ENCODE measurements at regions not wholly inside any gene's neighbourhood (a gene's known extent, or its start where the extent isn't known, plus 50 kb on each side); places are given as distances from the start of the nearest gene placed in this dataset.

- no peak for TF ChIP-seq CTCF (IDR thresholded peaks at IDR 0.05)
- no peak for DNase-seq
- Histone ChIP-seq H3K27me3 (no peaks in the 10 kb centered on the region), H3K9ac (ENCODE audit: low read depth in 2 of 2, low read length in 2 of 2) (no peak overlapping the region), H3K9me3 (no peaks in the 10 kb centered on the region), H3K27ac (no peak overlapping the region), H3K36me3 (no peaks in the 10 kb centered on the region), H3K4me3 (no peak overlapping the region), H3K4me1 (no peaks in the 10 kb centered on the region)
- intact Hi-C loops (cut with DNase I): no loop called here
These were observed 531.4 kb downstream of the TMEM182 start for GRCh38 chr2:103293067-103293741.

- H3K9ac ChIP-seq (ENCODE audit: low read depth in 2 of 2, low read length in 2 of 2): no peak overlapping the region
- intact Hi-C loops (cut with DNase I): no loop called here
- no peaks in the 10 kb centered on the region for H3K36me3 ChIP-seq
- no peaks in the 10 kb centered on the region for H3K4me1 ChIP-seq
- no peak overlapping the region for H3K27ac ChIP-seq
- no peak for DNase-seq
- H3K4me3 ChIP-seq: no peak overlapping the region
- no peak for TF ChIP-seq CTCF (IDR thresholded peaks at IDR 0.05)
- H3K27me3 ChIP-seq: no peaks in the 10 kb centered on the region
- no peaks in the 10 kb centered on the region for H3K9me3 ChIP-seq
These were observed 531.9 kb downstream of the TMEM182 start for GRCh38 chr2:103293742-103294077.

GRCh38 chr2:103294420-103294819 lies 532.6 kb downstream of the TMEM182 start:
- TF ChIP-seq CTCF (IDR thresholded peaks at IDR 0.05): no peak
- Histone ChIP-seq H3K4me3 (no peak overlapping the region), H3K9ac (ENCODE audit: low read depth in 2 of 2, low read length in 2 of 2) (no peak overlapping the region), H3K27ac (no peak overlapping the region), H3K9me3 (no peaks in the 10 kb centered on the region), H3K36me3 (no peaks in the 10 kb centered on the region), H3K4me1 (no peaks in the 10 kb centered on the region), H3K27me3 (no peaks in the 10 kb centered on the region)
- intact Hi-C loops (cut with DNase I): no loop called here
- DNase-seq: no peak

- no peak for DNase-seq
- TF ChIP-seq CTCF (IDR thresholded peaks at IDR 0.05): no peak
- H3K4me1 ChIP-seq: no peaks in the 10 kb centered on the region
- no peak overlapping the region for H3K9ac ChIP-seq (ENCODE audit: low read depth in 2 of 2, low read length in 2 of 2)
- intact Hi-C loops (cut with DNase I): no loop called here
- no peak overlapping the region for H3K4me3 ChIP-seq
- H3K27ac ChIP-seq: no peak overlapping the region
- H3K36me3 ChIP-seq: no peaks in the 10 kb centered on the region
- H3K9me3 ChIP-seq: no peaks in the 10 kb centered on the region
- H3K27me3 ChIP-seq: no peaks in the 10 kb centered on the region
These were observed 533.8 kb downstream of the TMEM182 start for GRCh38 chr2:103295591-103295990.

GRCh38 chr2:103324671-103325070 lies 562.8 kb downstream of the TMEM182 start:
- TF ChIP-seq CTCF (IDR thresholded peaks at IDR 0.05): no peak
- Histone ChIP-seq H3K9me3 (no peaks in the 10 kb centered on the region), H3K27me3 (no peaks in the 10 kb centered on the region), H3K4me1 (no peaks in the 10 kb centered on the region), H3K36me3 (no peaks in the 10 kb centered on the region), H3K27ac (no peak overlapping the region), H3K4me3 (no peak overlapping the region), H3K9ac (ENCODE audit: low read depth in 2 of 2, low read length in 2 of 2) (no peak overlapping the region)
- intact Hi-C loops (cut with DNase I): no loop called here
- DNase-seq: no peak

Data from colonic mucosa (tissue), 4 donors.